Stomach (tissue), 4 donors: ENCODE measurements at regions not wholly inside any gene's neighbourhood (a gene's known extent, or its start where the extent isn't known, plus 50 kb on each side); places are given as distances from the start of the nearest gene placed in this dataset.

Source experiments
- EP300 ChIP-seq: sonication (generic); formaldehyde crosslinking; IDR thresholded peaks from one replicate; pipeline ENCODE4 v1.6.1; 2017; ENCODE audit warnings: antibody characterized with exemption
- TF ChIP-seq, protein P1 (sequence below), 7 experiments: fragments of 450-650 bp in 4 of 7; fragments of 200-600 bp in 3 of 7; sonication (generic) in 3 of 7; IDR thresholded peaks; one replicate each; pipeline ENCODE4 v1.5.1; 2016 to 2019; ENCODE audit warnings: antibody characterized with exemption in 7 of 7, control low read depth in 2 of 7, mild to moderate bottlenecking in 1 of 7

DNA sequence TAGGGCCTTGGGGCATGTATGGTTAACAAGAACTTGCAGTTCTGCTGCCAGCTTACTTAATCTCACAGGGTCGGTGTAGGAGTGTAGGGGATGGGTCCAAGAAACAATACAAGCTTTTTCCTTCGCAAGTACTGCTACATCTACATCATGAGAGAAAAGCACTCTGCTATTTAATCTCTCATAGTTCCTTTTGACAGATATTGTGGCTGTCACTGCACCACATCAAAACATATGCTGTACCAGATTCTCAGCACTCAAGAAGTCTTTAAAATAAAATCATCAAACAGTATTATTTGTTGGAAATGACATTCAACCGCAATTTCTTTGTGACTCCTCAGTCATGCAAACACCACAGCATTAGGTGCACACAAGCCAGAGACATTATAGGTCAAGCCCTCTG lies 215.5 kb upstream of the BMP4 start:
- TF ChIP-seq, protein P1, sequence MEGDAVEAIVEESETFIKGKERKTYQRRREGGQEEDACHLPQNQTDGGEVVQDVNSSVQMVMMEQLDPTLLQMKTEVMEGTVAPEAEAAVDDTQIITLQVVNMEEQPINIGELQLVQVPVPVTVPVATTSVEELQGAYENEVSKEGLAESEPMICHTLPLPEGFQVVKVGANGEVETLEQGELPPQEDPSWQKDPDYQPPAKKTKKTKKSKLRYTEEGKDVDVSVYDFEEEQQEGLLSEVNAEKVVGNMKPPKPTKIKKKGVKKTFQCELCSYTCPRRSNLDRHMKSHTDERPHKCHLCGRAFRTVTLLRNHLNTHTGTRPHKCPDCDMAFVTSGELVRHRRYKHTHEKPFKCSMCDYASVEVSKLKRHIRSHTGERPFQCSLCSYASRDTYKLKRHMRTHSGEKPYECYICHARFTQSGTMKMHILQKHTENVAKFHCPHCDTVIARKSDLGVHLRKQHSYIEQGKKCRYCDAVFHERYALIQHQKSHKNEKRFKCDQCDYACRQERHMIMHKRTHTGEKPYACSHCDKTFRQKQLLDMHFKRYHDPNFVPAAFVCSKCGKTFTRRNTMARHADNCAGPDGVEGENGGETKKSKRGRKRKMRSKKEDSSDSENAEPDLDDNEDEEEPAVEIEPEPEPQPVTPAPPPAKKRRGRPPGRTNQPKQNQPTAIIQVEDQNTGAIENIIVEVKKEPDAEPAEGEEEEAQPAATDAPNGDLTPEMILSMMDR (IDR thresholded peaks at IDR 0.05): no peak
- TF ChIP-seq EP300: no peak
